Left lung (tissue), 4 donors: ENCODE measurements at regions not wholly inside any gene's neighbourhood (a gene's known extent, or its start where the extent isn't known, plus 50 kb on each side); places are given as distances from the start of the nearest gene placed in this dataset.

Source experiments
- ATAC-seq: fragments of 200-7000 bp; cut with Tn5 transposase; one replicate; pipeline ENCODE4 v1.9.1; 2020; ENCODE audit warnings: moderate library complexity
- DNase-seq, 4 donors: peaks; one replicate each; pipeline ENCODE4 v3.0.0-alpha.2; 2013 to 2020
- H3K27ac ChIP-seq, 2 donors: fragments of 200-600 bp; sonication (generic) in 1 of 2; one replicate each; pipeline versions ENCODE4 v1.5.0 to v1.8.0; 2020 to 2021
- H3K27me3 ChIP-seq, 2 donors: fragments of 200-600 bp; sonication (generic) in 1 of 2; one replicate each; pipeline versions ENCODE4 v1.5.0 to v1.8.0; 2020 to 2021
- H3K36me3 ChIP-seq, 2 donors: fragments of 200-600 bp; sonication (generic) in 1 of 2; one replicate each; pipeline versions ENCODE4 v1.5.0 to v1.8.0; 2020 to 2021
- H3K4me1 ChIP-seq, 2 donors: fragments of 200-600 bp; one replicate each; pipeline ENCODE4 v1.8.0; 2021
- H3K4me3 ChIP-seq, 2 donors: fragments of 200-600 bp; sonication (generic) in 1 of 2; one replicate each; pipeline versions ENCODE4 v1.5.0 to v1.8.0; 2020 to 2021; ENCODE audit warnings: mild to moderate bottlenecking in 1 of 2
- H3K9me3 ChIP-seq, 2 donors: fragments of 200-600 bp; sonication (generic) in 1 of 2; one replicate each; pipeline versions ENCODE4 v1.5.0 to v1.8.0; 2020 to 2021
- intact Hi-C, 2 donors: fragments of 100-400 bp; cut with DNase I; formaldehyde crosslinking; loops; one replicate each; pipeline versions ENCODE4 v1.11.2 to v1.14.2; 2022
- TF ChIP-seq, protein P1 (sequence below), 2 donors: fragments of 200-600 bp; sonication (generic) in 1 of 2; IDR thresholded peaks; one replicate each; pipeline versions ENCODE4 v1.5.0 to v1.8.0; 2021; ENCODE audit warnings: antibody characterized with exemption in 2 of 2
- donor health status: DM: no; HTN: yes; CAD: no.
- donor health status: DM: no; HTN: no; CAD: no.

DNA sequence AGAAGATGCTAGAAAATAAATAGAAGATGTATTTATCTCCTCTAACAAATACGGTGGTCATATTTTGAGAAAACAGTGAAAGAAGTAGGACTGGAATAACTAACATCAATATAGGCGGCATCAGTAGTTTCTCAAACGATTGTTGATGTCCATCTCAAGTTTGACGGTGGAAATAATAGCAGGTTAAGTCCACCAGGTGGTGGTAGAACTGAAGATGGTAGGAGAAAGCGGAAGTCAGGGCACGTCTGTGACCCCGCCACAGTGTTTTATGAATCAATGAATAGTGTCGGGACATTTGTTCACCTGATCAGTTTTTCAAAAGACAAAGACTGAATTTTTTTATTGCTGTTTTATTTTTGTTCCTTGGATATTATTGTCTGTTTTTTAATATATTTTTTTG is 706.4 kb upstream of the SLC10A2 start:
- ATAC-seq, result no peak

DNA sequence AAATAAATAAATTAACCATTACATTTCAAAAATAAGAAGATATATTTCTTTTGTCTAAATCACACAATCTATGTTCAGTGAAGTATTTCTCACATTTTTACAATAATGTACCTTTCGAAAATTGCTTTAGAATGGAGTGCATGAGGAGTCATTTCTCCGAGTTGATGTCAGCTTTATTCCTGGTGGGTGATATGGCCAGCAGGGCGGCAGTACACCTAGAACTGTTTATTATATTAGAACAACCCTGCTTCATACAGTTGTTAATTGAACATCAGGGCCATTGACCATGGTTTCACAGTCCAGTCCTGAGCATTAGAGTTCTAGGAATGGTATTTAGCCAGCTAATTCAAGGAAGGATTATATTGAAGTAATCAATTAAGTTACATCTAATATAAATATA is 696.3 kb upstream of the SLC10A2 start:
- intact Hi-C loops, result no loop called here
- H3K27me3 ChIP-seq, result no peaks in the 10 kb centered on the region
- DNase-seq (no peak), ATAC-seq (no peak)
- no peaks in the 10 kb centered on the region for H3K36me3 ChIP-seq
- H3K27ac ChIP-seq, result no peak overlapping the region
- TF ChIP-seq, protein P1, sequence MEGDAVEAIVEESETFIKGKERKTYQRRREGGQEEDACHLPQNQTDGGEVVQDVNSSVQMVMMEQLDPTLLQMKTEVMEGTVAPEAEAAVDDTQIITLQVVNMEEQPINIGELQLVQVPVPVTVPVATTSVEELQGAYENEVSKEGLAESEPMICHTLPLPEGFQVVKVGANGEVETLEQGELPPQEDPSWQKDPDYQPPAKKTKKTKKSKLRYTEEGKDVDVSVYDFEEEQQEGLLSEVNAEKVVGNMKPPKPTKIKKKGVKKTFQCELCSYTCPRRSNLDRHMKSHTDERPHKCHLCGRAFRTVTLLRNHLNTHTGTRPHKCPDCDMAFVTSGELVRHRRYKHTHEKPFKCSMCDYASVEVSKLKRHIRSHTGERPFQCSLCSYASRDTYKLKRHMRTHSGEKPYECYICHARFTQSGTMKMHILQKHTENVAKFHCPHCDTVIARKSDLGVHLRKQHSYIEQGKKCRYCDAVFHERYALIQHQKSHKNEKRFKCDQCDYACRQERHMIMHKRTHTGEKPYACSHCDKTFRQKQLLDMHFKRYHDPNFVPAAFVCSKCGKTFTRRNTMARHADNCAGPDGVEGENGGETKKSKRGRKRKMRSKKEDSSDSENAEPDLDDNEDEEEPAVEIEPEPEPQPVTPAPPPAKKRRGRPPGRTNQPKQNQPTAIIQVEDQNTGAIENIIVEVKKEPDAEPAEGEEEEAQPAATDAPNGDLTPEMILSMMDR (IDR thresholded peaks at IDR 0.05), result no peak
- no peak overlapping the region for H3K4me3 ChIP-seq
- H3K4me1 ChIP-seq, result no peaks in the 10 kb centered on the region
- no peaks in the 10 kb centered on the region for H3K9me3 ChIP-seq

More for the DNA sequence above, 706.4 kb upstream of the SLC10A2 start:
- no peak for DNase-seq
- Histone ChIP-seq H3K36me3 (no peaks in the 10 kb centered on the region), H3K27ac (no peak overlapping the region), H3K4me3 (no peak overlapping the region), H3K27me3 (no peaks in the 10 kb centered on the region), H3K9me3 (peaks cover 0 to 19% of the 10 kb centered on the region in 2 donors), H3K4me1 (no peaks in the 10 kb centered on the region)
- TF ChIP-seq, protein P1 (IDR thresholded peaks at IDR 0.05), result no peak
- intact Hi-C loops, result no loop called here

DNA sequence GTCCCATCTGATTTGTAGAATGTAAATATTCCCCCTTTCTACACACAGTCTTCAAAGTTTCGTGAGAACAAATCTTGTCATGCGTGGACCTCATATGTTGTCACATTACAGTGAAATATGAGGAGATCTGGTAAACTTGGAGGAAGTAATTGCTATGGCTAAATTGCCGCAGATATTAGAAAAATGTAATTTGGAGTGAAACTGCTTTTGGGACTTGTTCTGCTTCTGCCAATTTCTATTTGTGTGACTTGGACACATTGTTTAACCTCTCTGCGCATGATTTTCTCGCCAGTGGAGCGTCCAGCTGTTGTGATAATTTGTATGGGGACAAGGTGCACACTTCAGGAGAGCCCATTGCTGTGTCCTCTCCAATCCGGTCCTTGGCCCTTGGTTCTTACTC is 693.1 kb upstream of the SLC10A2 start:
- Histone ChIP-seq H3K9me3 (no peaks in the 10 kb centered on the region), H3K27ac (no peak overlapping the region), H3K27me3 (no peaks in the 10 kb centered on the region), H3K4me1 (no peaks in the 10 kb centered on the region), H3K36me3 (no peaks in the 10 kb centered on the region), H3K4me3 (no peak overlapping the region)
- intact Hi-C loops, result no loop called here
- no peak for ATAC-seq
- TF ChIP-seq, protein P1 (IDR thresholded peaks at IDR 0.05), result no peak
- no peak for DNase-seq

DNA sequence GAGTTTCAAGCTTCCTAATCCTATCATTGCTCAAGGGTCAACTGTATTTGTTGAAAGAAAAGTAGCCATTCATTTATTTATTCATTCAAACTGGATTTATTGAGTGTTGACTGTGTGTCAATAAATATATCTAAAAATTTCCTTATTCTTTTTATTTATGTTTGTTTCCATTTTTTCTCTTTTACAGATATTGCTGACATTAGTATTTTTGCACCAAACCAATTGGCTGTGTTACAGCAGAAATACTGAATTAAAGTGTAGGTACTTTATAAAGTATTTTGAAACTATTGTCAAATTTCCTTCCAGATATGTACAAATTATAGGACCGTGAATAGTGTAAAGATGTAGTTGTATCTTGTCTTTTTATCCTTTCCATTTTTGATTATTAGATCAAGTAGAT is 692.0 kb upstream of the SLC10A2 start:
- Histone ChIP-seq H3K36me3 (no peaks in the 10 kb centered on the region), H3K27me3 (no peaks in the 10 kb centered on the region), H3K27ac (no peak overlapping the region), H3K4me1 (no peaks in the 10 kb centered on the region), H3K9me3 (no peaks in the 10 kb centered on the region), H3K4me3 (no peak overlapping the region)
- no peak for ATAC-seq
- TF ChIP-seq, protein P1 (IDR thresholded peaks at IDR 0.05), result no peak
- intact Hi-C loops, result no loop called here
- DNase-seq, result no peak

DNA sequence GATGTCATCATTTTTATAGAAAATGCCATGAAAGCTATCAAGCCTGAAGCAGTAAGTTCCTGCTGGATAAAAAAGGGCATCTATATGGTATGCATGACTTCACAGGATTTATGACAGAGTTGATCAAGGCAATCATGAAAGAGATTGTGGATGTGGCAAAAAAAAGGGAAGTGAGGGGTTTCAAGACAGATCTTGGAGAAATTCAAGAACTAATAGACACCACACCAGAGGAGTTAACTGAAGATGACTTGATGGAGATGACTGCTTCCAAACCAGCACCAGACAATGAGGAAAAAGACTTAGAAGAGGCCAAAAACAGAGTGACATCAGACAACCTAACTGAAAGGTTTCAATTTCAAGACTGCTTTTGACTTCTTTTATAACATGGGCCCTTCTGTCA is 691.1 kb upstream of the SLC10A2 start:
- no peaks in the 10 kb centered on the region for H3K27me3 ChIP-seq
- intact Hi-C loops, result no loop called here
- no peak for ATAC-seq
- no peak for DNase-seq
- H3K9me3 ChIP-seq, result no peaks in the 10 kb centered on the region
- H3K36me3 ChIP-seq, result no peaks in the 10 kb centered on the region
- H3K27ac ChIP-seq, result no peak overlapping the region
- TF ChIP-seq, protein P1 (IDR thresholded peaks at IDR 0.05), result no peak
- H3K4me1 ChIP-seq, result no peaks in the 10 kb centered on the region
- H3K4me3 ChIP-seq, result no peak overlapping the region
